ENCODE measurements at regions not wholly inside any gene's neighbourhood (a gene's known extent, or its start where the extent isn't known, plus 50 kb on each side); places are given as distances from the start of the nearest gene placed in this dataset.

DNA sequence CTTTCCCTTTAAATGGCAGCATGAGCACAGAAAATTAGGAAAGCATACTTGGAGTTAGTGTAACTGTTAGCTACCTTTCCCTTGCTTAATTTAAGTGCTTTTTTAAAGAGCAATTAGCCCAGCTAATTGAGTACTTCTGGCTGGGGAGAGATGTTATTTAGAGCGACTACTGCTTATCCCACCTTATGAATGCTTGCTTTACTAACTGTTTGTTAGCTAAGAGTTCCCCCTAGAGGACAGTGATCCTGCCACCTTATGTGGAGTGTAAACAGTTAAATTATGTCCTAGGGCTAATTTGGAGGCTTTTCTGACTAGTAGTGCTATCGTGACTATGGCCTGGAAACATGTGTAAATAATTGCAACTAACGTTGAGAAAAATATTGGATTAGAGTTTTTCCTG, 909.4 kb downstream of the FSTL5 start:
- Mint-ChIP-seq H3K27me3 (no peaks in the 10 kb centered on the region), H3K9me3 (peaks cover 16 to 27% of the 10 kb centered on the region in 2 donors), H3K27ac (no peak overlapping the region), H3K4me1 (no peaks in the 10 kb centered on the region), H3K4me3 (no peak overlapping the region)
- DNase-seq (no peak), ATAC-seq (no peak)

DNA sequence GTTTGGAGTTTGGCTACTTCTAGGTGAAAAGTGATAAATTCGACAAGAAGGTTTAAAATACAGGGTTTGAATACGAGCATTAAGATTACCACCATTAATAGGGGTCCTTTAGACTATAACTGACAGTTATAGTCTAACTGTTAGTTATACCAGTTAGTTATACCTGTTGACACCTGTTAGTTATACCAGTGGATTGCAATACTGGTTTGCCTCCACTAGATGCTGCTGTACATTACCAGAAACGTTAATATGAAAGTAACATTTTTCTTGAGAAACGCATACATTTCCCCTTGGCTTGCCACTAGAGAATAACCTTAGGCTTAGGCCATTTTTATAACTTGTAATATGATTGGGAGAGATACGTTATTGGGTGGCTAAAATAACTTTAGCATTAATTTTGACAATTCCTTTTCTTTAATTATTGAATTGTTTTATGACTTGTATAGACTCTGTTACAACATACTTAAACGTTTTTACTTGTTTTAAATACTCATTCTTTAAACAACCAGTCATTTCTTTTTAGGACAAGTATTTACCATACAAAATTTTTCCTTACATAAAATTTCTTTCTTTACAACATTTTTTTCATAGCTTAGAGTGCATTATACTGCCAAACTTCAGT, 911.2 kb downstream of the FSTL5 start:
- Mint-ChIP-seq H3K27ac (no peak overlapping the region), H3K27me3 (no peaks in the 10 kb centered on the region), H3K4me1 (no peaks in the 10 kb centered on the region), H3K4me3 (no peak overlapping the region), H3K9me3 (peaks cover 16 to 28% of the 10 kb centered on the region in 2 donors)
- no peak for DNase-seq
- ATAC-seq: no peak

DNA sequence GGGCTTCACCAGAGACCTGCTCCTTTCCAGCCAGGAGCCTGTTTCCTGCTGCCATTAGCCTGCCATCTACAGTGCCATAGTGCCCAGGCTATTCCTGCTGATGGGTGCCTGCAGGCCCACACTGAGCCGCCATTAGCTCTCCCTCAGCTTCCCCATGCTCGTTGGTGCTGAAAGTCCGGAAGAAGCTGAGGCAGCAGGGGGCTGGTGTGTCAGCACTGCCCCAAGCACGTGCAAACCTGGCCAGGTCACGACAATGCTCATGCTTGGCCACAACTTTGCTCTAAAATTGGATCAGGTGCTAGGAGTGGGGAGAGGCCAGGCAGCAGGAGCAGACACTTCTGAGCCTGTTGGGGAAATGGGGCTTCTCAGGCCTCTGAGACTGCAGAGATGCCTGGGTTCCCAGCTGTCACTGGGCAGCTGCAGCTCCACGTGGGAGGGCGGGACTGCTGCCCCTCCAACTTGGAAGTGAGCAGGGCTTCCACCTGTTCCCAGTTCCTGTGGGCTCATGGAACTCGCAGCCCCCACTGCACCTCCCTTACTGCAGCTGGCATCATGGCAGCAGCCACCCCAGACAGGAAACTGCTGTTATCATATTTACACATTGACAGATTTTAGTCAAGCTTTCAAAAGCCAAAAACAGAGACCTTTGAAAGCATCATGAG, 913.9 kb downstream of the FSTL5 start:
- no peaks in the 10 kb centered on the region for H3K27me3 Mint-ChIP-seq
- no peak overlapping the region for H3K27ac Mint-ChIP-seq
- H3K4me3 Mint-ChIP-seq: no peak overlapping the region
- H3K9me3 Mint-ChIP-seq: peaks cover 1 to 16% of the 10 kb centered on the region in 2 donors
- no peaks in the 10 kb centered on the region for H3K4me1 Mint-ChIP-seq
- DNase-seq (no peak), ATAC-seq (no peak)

DNA sequence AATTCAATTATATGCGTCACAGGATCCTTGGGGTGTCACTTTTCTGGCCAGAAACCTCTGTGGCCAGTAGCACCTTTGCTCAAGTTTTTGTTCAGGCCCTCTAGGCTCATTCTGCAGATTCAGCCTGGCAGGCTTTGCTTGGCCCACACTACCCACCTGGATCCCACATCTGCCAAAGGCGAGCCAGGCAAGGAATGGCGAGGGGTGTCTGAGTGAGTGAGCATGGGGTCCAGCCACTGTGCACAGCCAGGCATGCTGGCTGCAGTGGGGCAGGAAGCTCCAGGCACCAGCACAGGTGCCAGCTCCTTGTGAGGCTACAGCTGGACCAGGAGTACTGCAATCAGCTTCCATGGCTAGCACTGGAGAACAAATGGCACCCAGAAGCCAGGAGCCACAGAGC, 914.9 kb downstream of the FSTL5 start:
- H3K27ac Mint-ChIP-seq: no peak overlapping the region
- DNase-seq (no peak), ATAC-seq (no peak)
- peaks cover 10 to 25% of the 10 kb centered on the region in 2 donors for H3K9me3 Mint-ChIP-seq
- no peak overlapping the region for H3K4me3 Mint-ChIP-seq
- H3K27me3 Mint-ChIP-seq: no peaks in the 10 kb centered on the region
- H3K4me1 Mint-ChIP-seq: no peaks in the 10 kb centered on the region

DNA sequence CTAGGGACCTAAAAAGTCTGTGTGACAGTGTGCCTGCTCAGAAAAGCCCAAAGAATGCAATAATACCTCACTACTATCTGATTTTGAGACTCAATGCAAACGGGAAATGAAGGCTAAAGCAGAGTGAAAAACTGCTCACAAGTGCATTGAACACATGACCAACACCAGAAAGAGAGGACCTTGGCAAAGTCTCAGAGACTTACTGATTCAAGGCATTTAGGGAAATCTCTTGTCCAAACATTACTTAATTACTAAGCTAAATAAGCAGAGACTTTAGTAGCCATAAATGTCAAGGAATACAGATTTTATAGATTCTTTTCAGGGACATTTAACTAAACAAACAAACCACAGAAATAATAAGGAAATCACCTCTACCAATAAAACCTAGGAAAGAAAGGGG, 916.0 kb downstream of the FSTL5 start:
- ATAC-seq (no peak), DNase-seq (no peak)
- Mint-ChIP-seq H3K27me3 (no peaks in the 10 kb centered on the region), H3K27ac (no peak overlapping the region), H3K4me3 (no peak overlapping the region), H3K9me3 (peaks cover 10 to 21% of the 10 kb centered on the region in 2 donors), H3K4me1 (no peaks in the 10 kb centered on the region)

DNA sequence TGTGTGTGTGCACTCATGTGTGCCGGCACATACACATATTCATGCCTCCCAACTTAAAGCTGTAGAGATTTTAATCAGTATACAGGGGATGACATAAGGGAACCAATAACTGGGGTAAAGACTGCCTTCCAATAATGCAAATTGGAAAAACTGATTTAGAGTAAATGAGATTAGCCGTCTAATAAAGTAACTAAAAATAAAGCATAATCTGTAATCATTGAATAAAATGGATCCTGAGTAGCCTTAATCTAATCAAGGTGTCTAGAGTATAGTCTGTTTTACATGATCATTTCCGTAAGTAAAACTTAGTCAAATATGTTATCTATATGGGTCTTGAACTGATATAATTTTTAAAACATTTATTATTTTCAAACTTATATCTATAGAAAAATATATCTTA, 925.8 kb downstream of the FSTL5 start:
- no peaks in the 10 kb centered on the region for H3K27me3 Mint-ChIP-seq
- no peak for DNase-seq
- H3K4me3 Mint-ChIP-seq: no peak overlapping the region
- H3K4me1 Mint-ChIP-seq: no peaks in the 10 kb centered on the region
- H3K9me3 Mint-ChIP-seq: peaks cover 7 to 9% of the 10 kb centered on the region in 2 donors
- no peak for ATAC-seq
- H3K27ac Mint-ChIP-seq: no peak overlapping the region

DNA sequence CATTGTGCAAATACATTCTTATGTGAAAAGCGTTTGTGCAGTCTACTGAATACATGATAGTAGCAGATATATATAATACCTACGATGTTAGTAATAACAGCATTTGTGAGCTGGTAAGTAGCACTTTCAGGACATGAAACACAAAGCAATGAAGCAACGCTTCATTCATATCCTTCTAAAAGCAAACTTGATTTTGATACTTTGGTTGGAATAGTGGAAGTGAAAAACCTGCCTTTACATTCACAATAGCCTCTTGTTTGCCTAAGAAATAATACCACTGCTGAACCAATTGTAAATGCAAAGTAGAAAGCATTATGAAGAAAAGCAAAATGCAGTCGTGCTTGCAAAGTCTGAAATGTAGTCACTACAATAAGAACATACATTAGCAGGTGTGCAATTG, 926.3 kb downstream of the FSTL5 start:
- Mint-ChIP-seq H3K9me3 (peaks cover 7 to 9% of the 10 kb centered on the region in 2 donors), H3K4me3 (no peak overlapping the region), H3K27ac (no peak overlapping the region), H3K4me1 (no peaks in the 10 kb centered on the region), H3K27me3 (no peaks in the 10 kb centered on the region)
- ATAC-seq (no peak), DNase-seq (no peak)

DNA sequence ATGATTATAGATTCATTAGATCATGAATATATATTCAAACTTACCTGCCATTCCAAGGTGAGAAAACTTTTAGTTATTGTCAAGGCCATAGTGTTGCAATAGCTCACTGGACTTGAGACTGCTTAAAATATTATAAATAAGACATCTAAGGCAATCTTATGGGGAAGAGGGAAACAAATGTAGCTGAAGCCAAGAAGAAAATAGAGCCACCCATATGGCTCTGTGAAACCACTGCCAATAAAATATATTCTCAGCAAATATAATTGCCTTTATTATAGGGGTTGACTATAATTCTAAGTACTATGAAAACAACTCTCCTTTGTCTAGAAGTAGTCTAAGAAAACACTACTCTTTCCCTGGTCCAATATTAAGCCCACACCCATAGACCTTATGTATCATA, 938.5 kb downstream of the FSTL5 start:
- DNase-seq: no peak
- Mint-ChIP-seq H3K4me3 (no peak overlapping the region), H3K4me1 (no peaks in the 10 kb centered on the region), H3K27me3 (no peaks in the 10 kb centered on the region), H3K9me3 (peaks cover 19 to 20% of the 10 kb centered on the region in 2 donors), H3K27ac (no peak overlapping the region)
- no peak for ATAC-seq

DNA sequence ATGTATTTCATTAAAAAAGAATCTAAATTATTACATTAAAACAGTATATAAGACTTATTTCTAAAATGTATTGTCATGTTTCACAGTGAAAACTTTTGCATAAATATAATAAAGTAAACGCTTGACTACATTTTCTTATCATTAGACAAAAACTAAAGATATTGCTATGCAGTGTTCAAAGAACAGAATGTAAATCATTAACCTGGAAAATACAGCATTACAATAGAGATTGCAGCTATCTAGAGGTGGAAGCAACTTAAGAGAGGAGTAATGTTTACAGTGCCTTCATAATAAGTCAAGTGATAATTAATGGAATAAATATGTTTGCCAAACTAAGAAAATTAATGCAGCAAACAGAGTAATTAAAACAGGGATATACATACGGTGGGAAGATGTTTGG, 940.9 kb downstream of the FSTL5 start:
- Mint-ChIP-seq H3K9me3 (peaks cover 12 to 16% of the 10 kb centered on the region in 2 donors), H3K27ac (no peak overlapping the region), H3K4me1 (no peaks in the 10 kb centered on the region), H3K27me3 (no peaks in the 10 kb centered on the region), H3K4me3 (no peak overlapping the region)
- DNase-seq (no peak), ATAC-seq (no peak)

DNA sequence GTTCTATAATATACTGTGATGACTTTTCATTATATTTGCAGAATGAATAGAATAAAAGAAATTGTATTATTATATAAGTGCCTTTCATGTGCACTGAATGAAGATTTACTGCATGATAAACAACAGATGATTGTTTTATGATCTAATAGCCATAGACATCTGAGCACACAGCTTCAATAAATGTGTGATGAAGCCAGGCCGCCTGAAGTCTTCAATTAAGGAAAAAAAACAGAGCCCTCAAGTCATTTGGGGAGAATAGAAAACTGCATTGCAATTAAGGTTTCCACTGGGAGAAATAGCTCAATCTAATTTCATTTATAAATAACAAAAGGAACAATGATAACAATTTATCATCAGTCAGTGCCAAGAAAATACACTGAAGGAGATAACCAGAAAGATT, 955.2 kb downstream of the FSTL5 start:
- Mint-ChIP-seq H3K4me1 (no peaks in the 10 kb centered on the region), H3K27ac (no peak overlapping the region), H3K27me3 (no peaks in the 10 kb centered on the region), H3K9me3 (peaks cover 16 to 26% of the 10 kb centered on the region in 2 donors), H3K4me3 (no peak overlapping the region)
- no peak for DNase-seq
- no peak for ATAC-seq

DNA sequence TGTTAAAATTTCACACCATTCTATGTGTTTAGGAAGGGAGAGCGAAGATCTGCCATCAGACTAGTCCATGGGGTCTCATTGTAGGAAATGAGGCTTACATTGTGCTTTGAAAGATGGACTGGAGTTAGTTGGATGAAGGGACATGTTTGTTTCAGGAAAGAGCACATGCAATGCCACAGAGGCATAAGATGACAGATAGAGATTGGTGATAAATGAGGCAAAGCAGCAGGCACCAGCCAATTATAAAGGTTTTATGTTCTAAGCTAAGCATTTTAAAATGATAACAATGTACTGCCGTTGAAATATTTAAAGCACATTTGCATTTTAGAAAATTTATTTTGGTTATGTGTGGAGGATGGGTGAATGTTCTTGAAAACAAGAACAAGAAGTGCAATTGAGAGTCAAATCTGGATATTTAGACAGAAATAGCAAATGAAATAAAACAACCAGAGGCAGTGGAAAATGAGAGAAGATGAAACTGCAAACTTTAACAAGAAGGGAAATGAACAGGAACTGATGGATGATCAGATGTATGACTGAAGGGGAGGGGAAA, 957.2 kb downstream of the FSTL5 start:
- no peaks in the 10 kb centered on the region for H3K27me3 Mint-ChIP-seq
- H3K27ac Mint-ChIP-seq: no peak overlapping the region

DNA sequence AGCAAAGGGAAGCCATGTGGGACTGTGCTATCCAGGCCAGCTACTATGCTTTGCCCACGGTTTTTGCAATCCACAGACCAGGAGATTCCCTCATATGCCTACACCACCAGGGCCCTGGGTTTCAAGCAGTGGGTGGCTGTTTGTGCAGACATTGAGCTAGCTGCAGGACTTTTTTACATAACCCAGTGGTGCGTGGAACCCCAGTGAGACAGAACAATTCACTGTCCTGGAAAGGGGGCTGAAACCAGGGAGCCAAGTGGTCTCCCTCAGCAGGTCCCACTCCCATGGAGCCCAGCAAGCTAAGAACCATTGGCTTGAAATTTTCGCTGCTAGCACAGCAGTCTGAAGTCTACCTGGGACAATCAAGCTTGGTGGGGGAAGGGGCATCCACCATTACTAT, 959.9 kb downstream of the FSTL5 start:
- peaks cover 8 to 10% of the 10 kb centered on the region in 2 donors for H3K9me3 Mint-ChIP-seq
- H3K4me3 Mint-ChIP-seq: no peak overlapping the region
- DNase-seq (no peak), ATAC-seq (no peak)
- no peak overlapping the region for H3K27ac Mint-ChIP-seq
- no peaks in the 10 kb centered on the region for H3K27me3 Mint-ChIP-seq
- no peaks in the 10 kb centered on the region for H3K4me1 Mint-ChIP-seq

More for the DNA sequence above, 957.2 kb downstream of the FSTL5 start:
- H3K4me1 Mint-ChIP-seq: no peaks in the 10 kb centered on the region
- DNase-seq: no peak
- peaks cover 8 to 10% of the 10 kb centered on the region in 2 donors for H3K9me3 Mint-ChIP-seq
- H3K4me3 Mint-ChIP-seq: no peak overlapping the region
- ATAC-seq: no peak

DNA sequence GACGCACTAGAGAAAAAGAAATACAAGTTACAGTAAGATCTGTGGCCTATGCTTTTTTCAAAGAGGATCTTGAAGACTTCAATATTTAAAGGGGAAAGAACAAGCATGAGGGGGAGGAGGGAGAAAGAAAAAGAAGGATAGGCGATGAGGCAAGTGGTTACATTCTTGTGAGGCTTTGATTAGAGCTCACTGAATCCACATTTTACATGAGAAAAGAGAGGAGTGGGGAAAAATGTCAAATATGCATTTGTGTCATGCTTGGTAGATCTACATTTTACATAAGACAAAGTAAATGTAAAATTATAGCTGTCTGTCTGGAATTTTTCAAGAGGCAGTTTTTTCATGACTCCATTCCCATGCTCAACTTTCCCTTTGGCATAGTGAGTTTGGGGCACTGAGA, 965.9 kb downstream of the FSTL5 start:
- ATAC-seq (no peak), DNase-seq (no peak)
- Mint-ChIP-seq H3K9me3 (peaks cover 0 to 7% of the 10 kb centered on the region in 2 donors), H3K4me3 (no peak overlapping the region), H3K4me1 (no peaks in the 10 kb centered on the region), H3K27me3 (no peaks in the 10 kb centered on the region), H3K27ac (no peak overlapping the region)

DNA sequence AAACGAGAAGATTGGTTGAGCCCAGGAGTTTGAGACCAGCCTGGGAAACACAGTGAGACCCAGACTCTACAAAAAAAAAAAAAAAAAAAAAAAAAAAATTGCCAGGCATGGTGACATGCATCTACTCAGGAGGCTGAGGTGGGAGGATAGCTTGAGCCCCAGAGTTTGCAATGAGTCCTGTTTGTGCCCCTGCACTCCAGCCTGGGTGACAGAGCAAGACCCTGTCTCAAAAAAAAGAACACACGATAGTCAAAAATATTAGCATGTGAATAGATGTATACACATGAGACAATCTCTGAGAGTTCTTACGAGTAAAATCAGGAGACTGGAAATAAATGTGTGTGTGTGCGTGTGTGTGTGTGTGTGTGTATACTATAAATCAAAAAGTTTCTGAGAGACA, 966.3 kb downstream of the FSTL5 start:
- no peak for DNase-seq
- no peaks in the 10 kb centered on the region for H3K4me1 Mint-ChIP-seq
- H3K27me3 Mint-ChIP-seq: no peaks in the 10 kb centered on the region
- H3K4me3 Mint-ChIP-seq: no peak overlapping the region
- ATAC-seq: no peak
- H3K27ac Mint-ChIP-seq: no peak overlapping the region
- H3K9me3 Mint-ChIP-seq: peaks cover 0 to 7% of the 10 kb centered on the region in 2 donors

DNA sequence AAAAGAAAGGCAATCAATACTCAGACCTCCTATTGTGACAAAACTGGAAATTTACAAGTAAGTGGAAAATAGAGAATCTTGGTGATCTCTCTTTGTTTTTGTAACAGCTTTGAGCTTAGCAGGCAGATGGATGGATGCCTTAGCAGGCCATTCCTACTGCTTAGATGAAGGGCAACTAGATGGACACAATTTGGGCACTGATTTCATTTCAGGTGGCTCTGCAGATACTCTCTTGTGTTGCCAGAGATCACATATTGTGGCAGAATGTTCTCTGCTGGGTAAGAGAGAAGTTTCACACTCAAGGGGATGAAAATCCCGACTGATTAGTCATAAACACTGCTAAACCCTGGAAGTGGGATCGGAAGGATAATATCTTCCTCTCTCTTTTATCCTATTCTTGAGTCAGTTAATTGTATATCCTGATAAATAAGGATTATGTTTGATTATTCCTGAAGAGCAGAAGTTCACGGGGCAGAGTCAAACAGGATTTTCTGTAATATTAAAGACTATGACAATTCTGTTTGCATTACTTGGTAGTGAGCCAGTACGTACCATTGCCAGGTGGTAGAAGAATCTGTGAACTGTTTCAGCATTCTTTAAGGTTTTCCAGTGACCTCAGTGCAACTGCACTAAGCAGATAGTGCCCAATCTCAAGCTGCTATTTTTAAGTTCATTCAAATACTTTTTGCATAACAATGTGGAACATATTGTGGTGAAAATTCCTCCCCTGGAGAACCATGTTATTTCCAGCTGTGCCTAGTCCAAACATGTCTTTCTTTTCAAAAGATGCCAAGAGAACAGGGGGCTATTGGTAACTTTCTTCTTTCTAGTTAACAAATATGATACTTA, 974.3 kb downstream of the FSTL5 start:
- Mint-ChIP-seq H3K27me3 (no peaks in the 10 kb centered on the region), H3K27ac (no peak overlapping the region), H3K4me3 (no peak overlapping the region), H3K4me1 (no peaks in the 10 kb centered on the region), H3K9me3 (no peaks in the 10 kb centered on the region)
- ATAC-seq: no peak
- DNase-seq: no peak

DNA sequence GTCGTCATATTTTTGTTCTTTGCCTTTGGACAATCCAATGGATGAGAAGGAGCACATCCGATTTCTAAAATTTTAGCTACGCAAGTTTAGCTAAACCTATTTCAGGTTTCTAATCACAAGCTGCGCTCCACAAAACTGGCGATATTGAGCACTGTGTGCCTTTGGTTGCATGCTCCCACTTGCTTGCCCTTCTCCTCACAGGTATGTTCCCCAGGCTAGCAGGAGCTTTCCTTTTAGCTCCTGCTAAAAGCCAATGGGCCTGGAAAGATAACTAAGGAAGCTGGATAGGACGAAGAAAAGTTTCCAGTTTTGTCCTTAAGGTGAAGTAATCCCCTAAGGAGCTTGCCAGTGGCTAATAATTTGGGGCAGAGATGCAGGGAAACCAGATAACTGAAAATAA, 975.2 kb downstream of the FSTL5 start:
- no peak overlapping the region for H3K4me3 Mint-ChIP-seq
- DNase-seq (no peak), ATAC-seq (no peak)
- no peaks in the 10 kb centered on the region for H3K9me3 Mint-ChIP-seq
- H3K27ac Mint-ChIP-seq: no peak overlapping the region
- no peaks in the 10 kb centered on the region for H3K27me3 Mint-ChIP-seq
- H3K4me1 Mint-ChIP-seq: no peaks in the 10 kb centered on the region

Measured in stimulated activated naive CD8-positive, alpha-beta T cell treated with anti-CD3 and anti-CD28 coated beads, Interleukin-15, amount 100 ng/mL, for 72 hours (primary cell).